HL-60 (cell line): ENCODE measurements at regions not wholly inside any gene's neighbourhood (a gene's known extent, or its start where the extent isn't known, plus 50 kb on each side); places are given as distances from the start of the nearest gene placed in this dataset.

Experiments used
- DNase-seq, 2 experiments: peaks; one replicate each; pipeline ENCODE4 v3.0.0-alpha.2; 2010 to 2020; ENCODE audit warnings: low read depth in 1 of 2, low spot score in 1 of 2
- H3K27ac ChIP-seq: fragments of 250-450 bp; sonication (Bioruptor Pico); replicated peaks from 2 replicates; pipeline ENCODE4 v1.5.1; 2020; ENCODE audit warnings: mild to moderate bottlenecking, moderate library complexity
- H3K27me3 ChIP-seq: fragments of 250-450 bp; sonication (Bioruptor Pico); 2 replicates; pipeline ENCODE4 v1.5.1; 2021; ENCODE audit warnings: mild to moderate bottlenecking, moderate library complexity; ENCODE audit not compliant: insufficient read depth, poor library complexity, severe bottlenecking
- H3K4me3 ChIP-seq: replicated peaks from 2 replicates; pipeline ENCODE4 v1.5.1; 2011; ENCODE audit warnings: mild to moderate bottlenecking, control low read depth, low read length; ENCODE audit not compliant: insufficient read depth
- GABPA ChIP-seq: IDR thresholded peaks from 2 replicates; pipeline ENCODE4 v1.6.1; 2012; ENCODE audit warnings: low read depth
- POLR2AphosphoS5 ChIP-seq: IDR thresholded peaks from 2 replicates; pipeline ENCODE4 v1.6.1; 2012; ENCODE audit warnings: low read depth
- SPI1 ChIP-seq: IDR thresholded peaks from 2 replicates; pipeline ENCODE4 v1.6.1; 2012; ENCODE audit warnings: low read depth, mild to moderate bottlenecking, borderline replicate concordance
- TF ChIP-seq, protein P1 (sequence below): IDR thresholded peaks from one replicate; pipeline ENCODE4 v1.5.1; 2011; ENCODE audit warnings: low read length, control low read depth, inconsistent platforms; ENCODE audit not compliant: insufficient read depth
- TF ChIP-seq, protein P2 (sequence below): IDR thresholded peaks from 2 replicates; pipeline ENCODE4 v1.6.1; 2012; ENCODE audit warnings: low read depth; ENCODE audit not compliant: insufficient replicate concordance

DNA sequence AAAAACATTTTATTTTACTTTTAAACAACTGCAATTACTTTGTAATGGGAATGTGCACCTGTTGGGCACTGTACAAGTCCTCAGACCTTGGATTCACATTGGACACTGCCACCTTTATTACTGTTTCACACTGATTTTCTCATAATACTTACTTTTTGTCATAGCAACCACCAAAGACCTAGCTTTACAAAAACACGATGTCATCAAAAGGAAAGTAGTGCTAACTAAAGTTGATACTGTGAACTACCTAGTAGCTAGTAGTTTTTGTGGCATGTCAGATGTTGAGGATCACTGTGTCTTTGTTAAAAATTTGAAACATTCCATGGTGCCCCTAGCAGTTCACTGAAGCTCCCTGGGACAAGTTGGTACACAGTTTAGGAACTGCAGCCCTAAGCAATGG, 62.9 kb upstream of the HOPX start:
- Histone ChIP-seq H3K4me3 (no peak overlapping the region), H3K27me3 (peaks cover 2% of the 10 kb centered on the region), H3K27ac (no peak overlapping the region)
- no peak for DNase-seq
- TF ChIP-seq, protein P1, sequence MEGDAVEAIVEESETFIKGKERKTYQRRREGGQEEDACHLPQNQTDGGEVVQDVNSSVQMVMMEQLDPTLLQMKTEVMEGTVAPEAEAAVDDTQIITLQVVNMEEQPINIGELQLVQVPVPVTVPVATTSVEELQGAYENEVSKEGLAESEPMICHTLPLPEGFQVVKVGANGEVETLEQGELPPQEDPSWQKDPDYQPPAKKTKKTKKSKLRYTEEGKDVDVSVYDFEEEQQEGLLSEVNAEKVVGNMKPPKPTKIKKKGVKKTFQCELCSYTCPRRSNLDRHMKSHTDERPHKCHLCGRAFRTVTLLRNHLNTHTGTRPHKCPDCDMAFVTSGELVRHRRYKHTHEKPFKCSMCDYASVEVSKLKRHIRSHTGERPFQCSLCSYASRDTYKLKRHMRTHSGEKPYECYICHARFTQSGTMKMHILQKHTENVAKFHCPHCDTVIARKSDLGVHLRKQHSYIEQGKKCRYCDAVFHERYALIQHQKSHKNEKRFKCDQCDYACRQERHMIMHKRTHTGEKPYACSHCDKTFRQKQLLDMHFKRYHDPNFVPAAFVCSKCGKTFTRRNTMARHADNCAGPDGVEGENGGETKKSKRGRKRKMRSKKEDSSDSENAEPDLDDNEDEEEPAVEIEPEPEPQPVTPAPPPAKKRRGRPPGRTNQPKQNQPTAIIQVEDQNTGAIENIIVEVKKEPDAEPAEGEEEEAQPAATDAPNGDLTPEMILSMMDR, result no peak
- TF ChIP-seq SPI1 (no peak), GABPA (no peak), POLR2AphosphoS5 (no peak)
- TF ChIP-seq, protein P2, sequence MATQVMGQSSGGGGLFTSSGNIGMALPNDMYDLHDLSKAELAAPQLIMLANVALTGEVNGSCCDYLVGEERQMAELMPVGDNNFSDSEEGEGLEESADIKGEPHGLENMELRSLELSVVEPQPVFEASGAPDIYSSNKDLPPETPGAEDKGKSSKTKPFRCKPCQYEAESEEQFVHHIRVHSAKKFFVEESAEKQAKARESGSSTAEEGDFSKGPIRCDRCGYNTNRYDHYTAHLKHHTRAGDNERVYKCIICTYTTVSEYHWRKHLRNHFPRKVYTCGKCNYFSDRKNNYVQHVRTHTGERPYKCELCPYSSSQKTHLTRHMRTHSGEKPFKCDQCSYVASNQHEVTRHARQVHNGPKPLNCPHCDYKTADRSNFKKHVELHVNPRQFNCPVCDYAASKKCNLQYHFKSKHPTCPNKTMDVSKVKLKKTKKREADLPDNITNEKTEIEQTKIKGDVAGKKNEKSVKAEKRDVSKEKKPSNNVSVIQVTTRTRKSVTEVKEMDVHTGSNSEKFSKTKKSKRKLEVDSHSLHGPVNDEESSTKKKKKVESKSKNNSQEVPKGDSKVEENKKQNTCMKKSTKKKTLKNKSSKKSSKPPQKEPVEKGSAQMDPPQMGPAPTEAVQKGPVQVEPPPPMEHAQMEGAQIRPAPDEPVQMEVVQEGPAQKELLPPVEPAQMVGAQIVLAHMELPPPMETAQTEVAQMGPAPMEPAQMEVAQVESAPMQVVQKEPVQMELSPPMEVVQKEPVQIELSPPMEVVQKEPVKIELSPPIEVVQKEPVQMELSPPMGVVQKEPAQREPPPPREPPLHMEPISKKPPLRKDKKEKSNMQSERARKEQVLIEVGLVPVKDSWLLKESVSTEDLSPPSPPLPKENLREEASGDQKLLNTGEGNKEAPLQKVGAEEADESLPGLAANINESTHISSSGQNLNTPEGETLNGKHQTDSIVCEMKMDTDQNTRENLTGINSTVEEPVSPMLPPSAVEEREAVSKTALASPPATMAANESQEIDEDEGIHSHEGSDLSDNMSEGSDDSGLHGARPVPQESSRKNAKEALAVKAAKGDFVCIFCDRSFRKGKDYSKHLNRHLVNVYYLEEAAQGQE, result no peak

DNA sequence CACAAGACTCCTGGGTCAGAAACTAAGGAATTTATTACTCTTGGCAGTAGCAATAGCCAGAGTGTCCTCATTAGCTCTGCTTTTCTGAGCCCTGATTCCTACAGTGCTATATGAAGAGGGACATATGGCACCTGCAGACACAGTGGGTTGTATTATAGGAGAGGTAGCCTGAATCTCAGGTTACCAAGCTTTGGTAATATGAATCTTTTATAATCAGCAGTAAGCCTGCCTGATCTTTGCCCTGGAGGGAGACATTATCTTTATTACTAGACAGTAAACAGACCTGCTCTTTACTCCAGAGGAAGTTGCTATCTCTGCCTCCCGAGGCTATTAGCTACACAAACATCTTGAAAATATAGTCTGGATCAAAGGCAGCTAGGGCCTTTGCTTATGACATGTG, 62.5 kb upstream of the HOPX start:
- H3K27ac ChIP-seq, result no peak overlapping the region
- H3K27me3 ChIP-seq, result peaks cover 2% of the 10 kb centered on the region
- TF ChIP-seq SPI1 (no peak), GABPA (no peak), POLR2AphosphoS5 (no peak)
- TF ChIP-seq, protein P1, result no peak
- TF ChIP-seq, protein P2, result no peak
- DNase-seq, result no peak
- H3K4me3 ChIP-seq, result no peak overlapping the region

DNA sequence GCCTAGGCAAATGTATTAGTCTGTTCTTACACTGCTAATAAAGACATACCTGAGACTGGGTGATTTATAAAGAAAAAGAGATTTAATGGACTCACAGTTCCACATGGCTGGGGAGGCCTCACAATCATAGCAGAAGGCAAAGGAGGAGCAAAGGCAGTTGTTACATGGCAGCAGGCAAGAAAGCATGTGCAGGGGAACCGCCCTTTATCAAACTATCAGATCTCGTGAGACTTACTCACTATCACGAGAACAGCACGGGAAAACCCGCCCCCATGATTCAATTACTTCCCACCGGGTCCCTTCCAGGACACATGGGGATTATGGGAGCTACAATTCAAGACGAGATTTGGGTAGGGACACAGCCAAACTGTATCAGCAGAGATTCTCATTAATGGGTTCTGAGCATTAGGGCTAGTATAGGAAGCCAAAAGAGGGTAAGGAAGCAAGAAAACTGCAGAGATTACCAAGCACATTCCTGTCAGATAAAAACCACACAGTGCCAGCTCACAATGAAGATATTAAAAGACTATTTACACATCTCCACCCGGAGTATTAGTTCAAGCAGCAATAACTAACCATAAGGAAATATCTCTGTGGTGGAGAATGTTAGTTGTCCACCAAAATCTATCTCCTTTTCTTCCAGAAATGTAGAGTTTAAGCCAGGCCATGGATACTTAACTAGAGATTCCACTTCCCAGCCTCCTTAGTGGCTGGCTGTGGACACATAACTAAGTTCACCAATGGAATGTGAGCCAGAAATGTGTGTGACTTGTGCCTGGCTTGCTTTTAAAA, 61.2 kb upstream of the HOPX start:
- H3K27me3 ChIP-seq, result peaks cover 2% of the 10 kb centered on the region
- H3K27ac ChIP-seq, result no peak overlapping the region
- TF ChIP-seq, protein P2, result no peak
- TF ChIP-seq, protein P1, result no peak
- TF ChIP-seq GABPA (no peak), POLR2AphosphoS5 (no peak), SPI1 (no peak)
- DNase-seq, result no peak
- H3K4me3 ChIP-seq, result no peak overlapping the region
